BLaER1 treated with 17β-estradiol and CSF1 and Interleukin-3, amounts not matched to agents 10 nM and 100 nM (cell line): ENCODE measurements at regions not wholly inside any gene's neighbourhood (a gene's known extent, or its start where the extent isn't known, plus 50 kb on each side); places are given as distances from the start of the nearest gene placed in this dataset.

Experiments
- H3K27ac ChIP-seq, 11 experiments: shearing (Covaris generic); formaldehyde crosslinking; 2 replicates each; pipeline ENCODE4 v1.8.1; 2022
- H3K27me3 ChIP-seq, 11 experiments: shearing (Covaris generic); formaldehyde crosslinking; 2 replicates each; pipeline ENCODE4 v1.8.1; 2022
- H3K36me3 ChIP-seq, 11 experiments: shearing (Covaris generic); formaldehyde crosslinking; 2 replicates each; pipeline ENCODE4 v1.8.1; 2022
- H3K4me1 ChIP-seq, 10 experiments: shearing (Covaris generic); formaldehyde crosslinking; 2 replicates each; pipeline ENCODE4 v1.8.1; 2022
- H3K4me2 ChIP-seq, 11 experiments: shearing (Covaris generic); formaldehyde crosslinking; 2 replicates each; pipeline ENCODE4 v1.8.1; 2022
- H3K4me3 ChIP-seq, 10 experiments: shearing (Covaris generic); formaldehyde crosslinking; 2 replicates each; pipeline ENCODE4 v1.8.1; 2022
- H3K9ac ChIP-seq, 11 experiments: shearing (Covaris generic); formaldehyde crosslinking; 2 replicates each; pipeline ENCODE4 v1.8.1; 2022
- H3K9me3 ChIP-seq, 11 experiments: shearing (Covaris generic); formaldehyde crosslinking; replicated peaks in 1 of 11; 2 replicates each; pipeline ENCODE4 v1.8.1; 2022
- H4K20me1 ChIP-seq, 11 experiments: shearing (Covaris generic); formaldehyde crosslinking; 2 replicates each; pipeline ENCODE4 v1.8.1; 2022
- Cebpa-rat ChIP-seq, 11 experiments: shearing (Covaris generic); IDR thresholded peaks; 2 replicates each; pipeline ENCODE4 v1.8.1; 2022

DNA sequence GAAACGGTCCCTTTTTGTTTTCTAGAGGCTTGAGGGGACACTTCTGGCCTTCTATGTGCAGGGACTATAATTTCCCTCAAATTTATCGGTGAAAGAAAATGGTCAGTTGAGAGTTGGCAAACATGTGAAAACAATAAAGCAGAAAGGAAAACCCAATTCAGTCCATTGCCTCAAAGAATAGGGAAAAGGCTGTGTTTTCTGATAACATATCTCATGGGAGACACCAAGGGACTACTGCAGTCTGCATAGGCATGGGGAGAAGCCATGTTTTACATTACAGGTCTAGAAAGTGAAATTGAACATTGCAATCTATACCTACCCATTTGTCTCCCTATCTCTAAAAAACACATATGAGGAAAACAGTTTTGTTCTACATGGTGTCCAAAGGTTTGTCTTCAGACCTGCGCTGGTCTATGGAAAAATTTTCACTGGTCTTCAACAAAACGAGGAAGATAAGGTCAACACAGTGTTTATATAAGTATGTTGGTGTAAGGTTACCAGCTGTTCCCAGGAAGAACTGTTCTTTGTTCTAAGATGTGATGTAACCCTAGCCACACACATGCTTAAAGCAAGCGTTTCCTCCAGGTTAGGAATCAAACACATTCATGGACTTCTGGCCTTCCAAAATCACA is 179.7 kb downstream of the MREG start:
- Histone ChIP-seq H3K36me3 (no peaks in the 10 kb centered on the region), H3K4me3 (no peak overlapping the region), H3K4me1 (peaks cover 0 to 47% (median 6%) of the 10 kb centered on the region in 10 experiments; a peak in 11 of 20 replicates), H3K9ac (no peak overlapping the region), H3K27ac (peak overlapping the region in 1 of 11 experiments; percentile 28; a peak in 2 of 22 replicates), H3K9me3 (peaks cover 0 to 20% (median 0%) of the 10 kb centered on the region in 11 experiments; a peak in 3 of 22 replicates), H3K27me3 (no peaks in the 10 kb centered on the region), H4K20me1 (no peaks in the 10 kb centered on the region), H3K4me2 (peak overlapping the region in 1 of 11 experiments; percentile 22; a peak in 1 of 22 replicates)
- TF ChIP-seq Cebpa-rat (IDR thresholded peaks at IDR 0.05) = no peak

DNA sequence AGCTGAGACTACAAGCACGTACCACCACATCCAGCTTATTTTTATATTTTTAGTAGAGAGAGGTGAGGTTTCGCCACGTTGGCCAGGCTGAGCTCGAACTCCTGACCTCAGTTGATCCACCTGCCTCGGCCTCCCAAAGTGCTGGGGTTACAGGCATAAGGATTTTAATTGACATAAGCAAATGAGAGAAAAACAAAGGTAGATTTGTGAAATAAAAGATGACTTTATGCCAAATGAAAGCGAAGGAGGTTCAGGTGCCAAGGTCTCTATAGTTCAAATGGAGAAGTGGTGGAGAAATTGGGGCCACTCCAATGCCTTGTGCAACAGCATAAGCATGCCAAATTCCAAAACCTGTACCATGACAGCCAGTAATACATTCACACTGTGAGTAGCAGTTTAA is 180.6 kb downstream of the MREG start:
- Histone ChIP-seq H3K9me3 (peaks cover 0 to 23% (median 0%) of the 10 kb centered on the region in 11 experiments; a peak in 3 of 22 replicates), H3K4me3 (no peak overlapping the region), H3K27me3 (no peaks in the 10 kb centered on the region), H3K9ac (no peak overlapping the region), H3K36me3 (no peaks in the 10 kb centered on the region), H3K4me2 (peak overlapping the region in 4 of 11 experiments; percentile 68 to 78 (median 72); a peak in 4 of 22 replicates), H4K20me1 (no peaks in the 10 kb centered on the region), H3K27ac (peak overlapping the region in 2 of 11 experiments; percentile 27 to 73; a peak in 1 of 22 replicates), H3K4me1 (peaks cover 0 to 54% (median 7%) of the 10 kb centered on the region in 10 experiments; a peak in 11 of 20 replicates)
- TF ChIP-seq Cebpa-rat (IDR thresholded peaks at IDR 0.05) = no peak

DNA sequence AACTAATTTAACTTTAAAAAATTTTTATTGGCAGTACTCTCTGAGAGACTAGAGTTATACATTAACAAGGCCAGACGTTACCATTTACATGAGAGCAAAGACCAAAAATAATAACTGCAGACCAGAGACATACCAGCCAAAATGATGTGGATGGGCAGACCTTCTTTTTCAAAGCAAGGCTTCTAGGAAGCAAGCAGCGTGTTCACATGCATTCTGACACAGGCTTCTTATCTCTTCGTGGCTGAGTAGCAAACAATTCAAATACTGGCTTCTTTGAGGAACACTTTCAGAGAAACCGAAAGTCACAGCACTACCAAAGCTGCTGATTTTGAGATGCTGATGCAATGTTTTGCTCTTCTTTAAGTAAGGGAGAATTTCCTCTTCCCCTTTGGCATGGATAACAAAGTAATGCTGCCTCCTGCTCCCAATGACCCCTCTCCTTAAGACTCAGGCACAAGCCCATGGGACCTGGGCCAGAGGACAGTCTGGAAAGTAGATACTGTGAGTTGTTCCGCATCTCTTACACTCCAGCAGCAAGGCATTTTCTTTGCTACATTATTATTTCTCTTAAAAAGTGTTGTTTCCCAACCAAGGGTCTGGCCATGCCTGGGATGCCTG is 181.9 kb downstream of the MREG start:
- Histone ChIP-seq H4K20me1 (no peaks in the 10 kb centered on the region), H3K9me3 (peaks cover 0 to 23% (median 0%) of the 10 kb centered on the region in 11 experiments; a peak in 3 of 22 replicates), H3K4me2 (peak overlapping the region in 7 of 11 experiments; percentile 10 to 78 (median 68); a peak in 11 of 22 replicates), H3K27me3 (no peaks in the 10 kb centered on the region), H3K27ac (peak overlapping the region in 6 of 11 experiments; percentile 18 to 74 (median 65); a peak in 10 of 22 replicates), H3K4me1 (peaks cover 0 to 63% (median 7%) of the 10 kb centered on the region in 10 experiments; a peak in 11 of 20 replicates), H3K9ac (peak overlapping the region in 3 of 11 experiments; percentile 48 to 66 (median 58); a peak in 6 of 22 replicates), H3K4me3 (no peak overlapping the region; a peak in 1 of 20 replicates), H3K36me3 (no peaks in the 10 kb centered on the region)
- TF ChIP-seq Cebpa-rat (IDR thresholded peaks at IDR 0.05) = peak in 1 of 11 experiments; percentile 42; a peak in 1 of 22 replicates

DNA sequence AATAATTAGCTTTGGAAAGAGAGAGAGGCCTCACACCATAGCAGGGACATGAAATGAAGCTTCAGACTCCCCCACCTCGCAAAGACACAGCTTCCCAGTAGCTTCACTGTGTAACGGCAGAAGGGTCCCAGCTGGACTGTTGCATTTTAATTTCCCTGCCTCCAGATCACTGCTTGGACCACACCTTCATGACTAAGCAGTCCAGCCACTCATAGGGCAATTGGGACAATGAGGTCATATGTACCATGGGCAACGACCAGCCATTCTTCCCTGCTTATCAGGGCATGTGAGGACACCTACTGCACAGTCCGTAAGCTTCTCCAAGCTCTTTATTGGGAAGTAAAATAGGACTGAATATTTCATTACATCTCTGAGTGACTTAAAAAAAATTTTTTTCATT is 183.0 kb downstream of the MREG start:
- no peak overlapping the region for H3K4me3 ChIP-seq
- TF ChIP-seq Cebpa-rat (IDR thresholded peaks at IDR 0.05) = no peak
- peak overlapping the region in 3 of 11 experiments; percentile 35 to 74 (median 57); a peak in 3 of 22 replicates for H3K27ac ChIP-seq
- H3K4me1 ChIP-seq = peaks cover 0 to 66% (median 7%) of the 10 kb centered on the region in 10 experiments; a peak in 11 of 20 replicates
- H3K27me3 ChIP-seq = no peaks in the 10 kb centered on the region
- peak overlapping the region in 3 of 11 experiments; percentile 22 to 75 (median 36); a peak in 6 of 22 replicates for H3K4me2 ChIP-seq
- no peaks in the 10 kb centered on the region for H4K20me1 ChIP-seq
- no peaks in the 10 kb centered on the region for H3K36me3 ChIP-seq
- no peak overlapping the region for H3K9ac ChIP-seq
- peaks cover 0 to 23% (median 0%) of the 10 kb centered on the region in 11 experiments; a peak in 3 of 22 replicates for H3K9me3 ChIP-seq

DNA sequence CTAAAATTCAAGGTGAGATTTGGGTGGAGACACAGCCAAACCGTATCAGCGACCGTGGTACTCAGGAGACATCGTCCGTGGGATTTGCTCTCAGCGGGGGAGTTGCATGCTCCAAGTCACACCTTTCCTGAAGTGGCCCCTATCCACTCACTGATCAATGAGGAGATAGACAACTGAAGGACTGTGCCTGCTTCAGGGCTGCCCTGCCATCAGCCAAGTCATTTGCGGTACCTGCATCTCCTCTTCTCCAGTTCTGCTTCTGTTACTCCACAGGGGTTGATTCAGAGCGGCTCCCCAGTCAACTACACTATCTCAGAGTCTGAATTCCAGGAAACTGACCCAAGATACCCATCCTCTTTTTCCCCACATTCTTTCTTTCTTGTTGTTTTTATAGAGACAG is 184.1 kb downstream of the MREG start:
- Histone ChIP-seq H3K9me3 (peaks cover 0 to 31% (median 0%) of the 10 kb centered on the region in 11 experiments; a peak in 3 of 22 replicates), H4K20me1 (no peaks in the 10 kb centered on the region), H3K27ac (peak overlapping the region in 2 of 11 experiments; percentile 17 to 24; a peak in 3 of 22 replicates), H3K4me3 (no peak overlapping the region), H3K4me2 (peak overlapping the region in 1 of 11 experiments; percentile 22; a peak in 2 of 22 replicates), H3K27me3 (no peaks in the 10 kb centered on the region), H3K36me3 (no peaks in the 10 kb centered on the region), H3K9ac (no peak overlapping the region), H3K4me1 (peaks cover 0 to 66% (median 7%) of the 10 kb centered on the region in 10 experiments; a peak in 11 of 20 replicates)
- TF ChIP-seq Cebpa-rat (IDR thresholded peaks at IDR 0.05) = no peak

DNA sequence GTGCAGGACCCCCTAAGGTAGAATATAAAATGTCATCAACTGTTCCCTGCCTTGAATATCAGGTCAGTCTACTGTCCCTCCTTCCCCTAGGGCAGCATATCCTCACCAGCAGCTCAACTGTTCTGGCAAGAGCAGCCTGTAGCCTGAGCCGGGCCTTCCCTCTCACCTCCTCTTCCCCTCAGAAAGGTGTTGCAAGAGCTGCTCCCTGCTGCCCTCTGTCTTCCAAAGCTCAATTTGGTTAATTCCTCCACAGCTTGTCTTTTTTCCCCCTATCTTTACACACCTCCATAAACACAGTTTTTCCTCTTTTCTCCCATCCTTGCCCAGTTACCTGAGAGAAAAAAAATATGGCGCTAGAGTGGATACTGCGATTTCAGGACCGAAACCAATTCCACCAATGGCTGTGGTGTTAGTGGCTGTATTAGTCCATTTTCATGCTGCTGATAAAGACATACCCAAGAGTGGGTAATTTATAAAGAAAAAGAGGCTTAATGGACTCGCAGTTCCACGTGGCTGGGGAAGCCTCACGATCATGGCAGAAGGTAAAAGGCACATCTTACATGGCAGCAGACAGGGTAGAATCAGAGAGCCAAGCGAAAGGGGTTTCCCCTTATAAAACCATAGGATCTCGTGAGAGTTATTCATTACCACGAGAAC is 184.7 kb downstream of the MREG start:
- Histone ChIP-seq H3K27ac (peak overlapping the region in 3 of 11 experiments; percentile 17 to 24 (median 19); a peak in 4 of 22 replicates), H3K4me3 (no peak overlapping the region), H3K4me2 (peak overlapping the region in 1 of 11 experiments; percentile 22; a peak in 2 of 22 replicates), H3K4me1 (peaks cover 0 to 62% (median 7%) of the 10 kb centered on the region in 10 experiments; a peak in 11 of 20 replicates), H3K9ac (no peak overlapping the region), H3K9me3 (peaks cover 0 to 37% (median 4%) of the 10 kb centered on the region in 11 experiments; a peak in 6 of 22 replicates), H3K27me3 (no peaks in the 10 kb centered on the region), H3K36me3 (no peaks in the 10 kb centered on the region), H4K20me1 (no peaks in the 10 kb centered on the region)
- TF ChIP-seq Cebpa-rat (IDR thresholded peaks at IDR 0.05) = peak in 2 of 11 experiments; percentile 24 to 31; a peak in 1 of 22 replicates

DNA sequence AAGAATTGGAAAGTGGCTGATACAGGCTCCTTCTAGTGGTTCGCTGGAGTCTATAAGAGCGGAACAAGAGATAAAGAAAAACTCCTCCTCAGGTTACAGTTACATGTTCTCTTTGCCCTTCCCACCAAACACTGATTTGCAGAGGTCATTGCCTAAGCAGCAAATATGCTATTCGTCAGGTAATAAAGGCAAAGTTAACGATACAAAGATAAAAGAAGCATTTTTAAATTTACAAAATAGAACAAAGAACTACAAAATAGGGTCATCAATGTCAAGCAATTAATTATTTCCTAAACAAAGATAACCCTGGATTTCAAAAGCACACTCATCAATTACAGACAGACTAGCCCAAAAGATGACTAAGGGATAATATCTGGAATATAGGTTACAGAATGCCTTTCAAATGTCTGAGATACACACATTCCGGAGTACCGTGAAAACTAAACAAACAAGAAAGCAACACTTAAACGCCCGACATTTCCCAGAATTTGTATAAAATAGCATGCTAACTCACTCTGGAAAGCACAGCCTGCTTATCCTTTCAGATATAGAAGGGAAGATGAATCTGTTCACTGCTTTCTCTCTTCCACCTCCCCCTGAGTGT is 186.4 kb downstream of the MREG start:
- no peak overlapping the region for H3K4me3 ChIP-seq
- no peaks in the 10 kb centered on the region for H3K27me3 ChIP-seq
- H3K9me3 ChIP-seq = peaks cover 0 to 48% (median 6%) of the 10 kb centered on the region in 11 experiments; a peak in 10 of 22 replicates
- no peaks in the 10 kb centered on the region for H4K20me1 ChIP-seq
- H3K9ac ChIP-seq = no peak overlapping the region
- no peaks in the 10 kb centered on the region for H3K36me3 ChIP-seq
- no peak overlapping the region; a peak in 1 of 22 replicates for H3K27ac ChIP-seq
- H3K4me2 ChIP-seq = peak overlapping the region in 2 of 11 experiments; percentile 5 to 14; a peak in 1 of 22 replicates
- no peak for TF ChIP-seq Cebpa-rat (IDR thresholded peaks at IDR 0.05)
- H3K4me1 ChIP-seq = peaks cover 0 to 46% (median 7%) of the 10 kb centered on the region in 10 experiments; a peak in 11 of 20 replicates

DNA sequence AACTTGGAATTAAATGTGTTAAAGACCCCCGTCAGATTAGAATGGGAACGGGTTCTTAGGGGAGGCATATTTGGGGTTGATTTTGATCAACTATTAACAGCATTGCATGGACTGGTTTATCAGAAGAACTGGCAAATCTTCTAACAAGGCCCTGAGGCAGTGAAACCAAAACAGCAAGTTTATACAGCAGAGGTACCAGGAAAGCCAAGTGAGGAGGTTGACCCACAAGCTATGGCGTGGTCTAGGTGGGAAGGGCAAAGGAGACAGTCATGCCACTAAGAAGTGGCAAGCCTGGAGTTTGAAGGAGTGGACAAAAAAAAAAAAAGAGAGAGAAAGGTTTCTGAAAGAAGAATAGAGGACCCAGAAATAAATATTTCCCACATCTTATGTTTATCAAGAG is 187.0 kb downstream of the MREG start:
- H3K27ac ChIP-seq = no peak overlapping the region; a peak in 2 of 22 replicates
- no peak overlapping the region for H3K4me3 ChIP-seq
- TF ChIP-seq Cebpa-rat (IDR thresholded peaks at IDR 0.05) = no peak
- H3K27me3 ChIP-seq = no peaks in the 10 kb centered on the region
- no peaks in the 10 kb centered on the region for H4K20me1 ChIP-seq
- H3K9me3 ChIP-seq = peaks cover 2 to 54% (median 6%) of the 10 kb centered on the region in 11 experiments; a peak in 15 of 22 replicates
- no peaks in the 10 kb centered on the region for H3K36me3 ChIP-seq
- H3K9ac ChIP-seq = no peak overlapping the region
- peaks cover 0 to 40% (median 3%) of the 10 kb centered on the region in 10 experiments; a peak in 10 of 20 replicates for H3K4me1 ChIP-seq
- H3K4me2 ChIP-seq = 0 out of 22 replicates have a peak overlapping the region, but pooled peaks of 2 of the 11 experiments have one; percentile 5 to 14
